ENCODE measurements at regions not wholly inside any gene's neighbourhood (a gene's known extent, or its start where the extent isn't known, plus 50 kb on each side); places are given as distances from the start of the nearest gene placed in this dataset.

DNA sequence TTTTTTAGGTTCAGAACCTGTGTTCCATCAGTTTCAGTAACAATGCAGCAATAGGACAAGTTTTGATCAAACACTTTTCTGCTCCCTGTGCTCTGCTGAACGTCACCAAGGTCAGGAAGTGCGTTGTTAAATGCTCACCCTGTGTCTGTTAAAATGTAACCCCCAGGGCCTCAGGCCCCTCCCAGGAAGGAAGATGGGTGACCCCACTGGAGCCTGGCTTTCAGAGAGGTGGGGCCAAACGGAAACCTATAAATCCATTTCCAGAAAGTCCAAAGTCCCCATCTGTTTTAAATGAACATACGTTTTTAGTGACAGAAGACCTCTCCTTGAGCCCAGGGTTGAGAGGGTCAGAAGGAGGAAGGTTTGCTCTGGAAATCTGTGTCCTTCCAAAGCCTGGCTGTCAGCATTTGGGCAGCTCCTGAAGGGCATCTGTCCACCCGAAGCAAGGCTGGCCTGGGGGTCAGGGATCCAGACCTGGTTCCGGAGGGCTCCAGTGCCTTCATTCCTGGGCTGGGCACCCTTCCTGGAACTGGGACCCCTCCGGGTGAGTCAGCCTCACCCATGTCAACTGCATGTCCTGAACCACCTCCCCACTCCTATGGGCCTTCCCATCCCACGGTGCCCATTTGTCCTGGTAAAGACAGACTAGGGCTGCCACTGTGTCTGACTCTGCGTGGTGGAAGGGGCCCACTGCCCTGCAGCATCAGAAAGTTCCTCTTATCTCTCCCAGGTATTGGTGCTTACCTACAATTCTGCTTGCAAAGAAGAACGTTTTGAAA is 117.4 kb upstream of the COPS8 start (continued):
- TF ChIP-seq, protein P1, sequence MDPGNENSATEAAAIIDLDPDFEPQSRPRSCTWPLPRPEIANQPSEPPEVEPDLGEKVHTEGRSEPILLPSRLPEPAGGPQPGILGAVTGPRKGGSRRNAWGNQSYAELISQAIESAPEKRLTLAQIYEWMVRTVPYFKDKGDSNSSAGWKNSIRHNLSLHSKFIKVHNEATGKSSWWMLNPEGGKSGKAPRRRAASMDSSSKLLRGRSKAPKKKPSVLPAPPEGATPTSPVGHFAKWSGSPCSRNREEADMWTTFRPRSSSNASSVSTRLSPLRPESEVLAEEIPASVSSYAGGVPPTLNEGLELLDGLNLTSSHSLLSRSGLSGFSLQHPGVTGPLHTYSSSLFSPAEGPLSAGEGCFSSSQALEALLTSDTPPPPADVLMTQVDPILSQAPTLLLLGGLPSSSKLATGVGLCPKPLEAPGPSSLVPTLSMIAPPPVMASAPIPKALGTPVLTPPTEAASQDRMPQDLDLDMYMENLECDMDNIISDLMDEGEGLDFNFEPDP (CRISPR knock-in tag; conservative IDR thresholded peaks at IDR 0.05), result no peak
- TF ChIP-seq ZFY (CRISPR knock-in tag; IDR thresholded peaks at IDR 0.05) (peak; percentile 31; the same call in 1 of the 2 replicates), HOXD1 (CRISPR knock-in tag; IDR thresholded peaks at IDR 0.05) (no peak), IKZF4 (CRISPR knock-in tag; IDR thresholded peaks at IDR 0.05; ENCODE audit: borderline replicate concordance, low read depth, not compliant biosample characterization) (no peak), ZNF331 (CRISPR knock-in tag; IDR thresholded peaks at IDR 0.05) (peak; percentile 17; the same call in 1 of the 2 replicates), RBFOX2 (IDR thresholded peaks at IDR 0.05; ENCODE audit: low read depth, low read length) (no peak), ZNF747 (CRISPR knock-in tag; IDR thresholded peaks at IDR 0.05; ENCODE audit: borderline replicate concordance) (no peak), ZNF879 (CRISPR knock-in tag; IDR thresholded peaks at IDR 0.05) (peak; percentile 72; the same call in 1 of the 2 replicates), KLF12 (CRISPR knock-in tag; IDR thresholded peaks at IDR 0.05; ENCODE audit: borderline replicate concordance) (no peak), ZNF430 (CRISPR knock-in tag; IDR thresholded peaks at IDR 0.05) (peak; percentile 41; the same call in 1 of the 2 replicates), ZNF569 (CRISPR knock-in tag; IDR thresholded peaks at IDR 0.05; ENCODE audit: borderline replicate concordance) (no peak), ZSCAN21 (CRISPR knock-in tag; IDR thresholded peaks at IDR 0.05; ENCODE audit: borderline replicate concordance) (no peak), FIP1L1 (IDR thresholded peaks at IDR 0.05; ENCODE audit: borderline replicate concordance, insufficient read depth, low read depth, low read length) (no peak), THAP11 (CRISPR knock-in tag; IDR thresholded peaks at IDR 0.05) (0 out of 2 replicates have a peak, but pooled peaks have one; percentile 11), SP5 (CRISPR knock-in tag; IDR thresholded peaks at IDR 0.05; ENCODE audit: borderline replicate concordance, low read depth) (peak; percentile 55; the same call in 1 of the 2 replicates), TMF1 (CRISPR knock-in tag; IDR thresholded peaks at IDR 0.05; ENCODE audit: low read depth) (no peak), ZNF788 (CRISPR knock-in tag; IDR thresholded peaks at IDR 0.05; ENCODE audit: borderline replicate concordance) (peak; percentile 54; the same call in 1 of the 2 replicates), RXRA (CRISPR knock-in tag; IDR thresholded peaks at IDR 0.05) (peak; percentile 25; the same call in 1 of the 2 replicates), DMAP1 (CRISPR knock-in tag; IDR thresholded peaks at IDR 0.05) (no peak), FLYWCH1 (CRISPR knock-in tag; IDR thresholded peaks at IDR 0.05) (no peak), ZBTB20 (CRISPR knock-in tag; IDR thresholded peaks at IDR 0.05; ENCODE audit: borderline replicate concordance, low read depth) (peak; percentile 65; the same call in 1 of the 2 replicates)
- TF ChIP-seq, protein P2, sequence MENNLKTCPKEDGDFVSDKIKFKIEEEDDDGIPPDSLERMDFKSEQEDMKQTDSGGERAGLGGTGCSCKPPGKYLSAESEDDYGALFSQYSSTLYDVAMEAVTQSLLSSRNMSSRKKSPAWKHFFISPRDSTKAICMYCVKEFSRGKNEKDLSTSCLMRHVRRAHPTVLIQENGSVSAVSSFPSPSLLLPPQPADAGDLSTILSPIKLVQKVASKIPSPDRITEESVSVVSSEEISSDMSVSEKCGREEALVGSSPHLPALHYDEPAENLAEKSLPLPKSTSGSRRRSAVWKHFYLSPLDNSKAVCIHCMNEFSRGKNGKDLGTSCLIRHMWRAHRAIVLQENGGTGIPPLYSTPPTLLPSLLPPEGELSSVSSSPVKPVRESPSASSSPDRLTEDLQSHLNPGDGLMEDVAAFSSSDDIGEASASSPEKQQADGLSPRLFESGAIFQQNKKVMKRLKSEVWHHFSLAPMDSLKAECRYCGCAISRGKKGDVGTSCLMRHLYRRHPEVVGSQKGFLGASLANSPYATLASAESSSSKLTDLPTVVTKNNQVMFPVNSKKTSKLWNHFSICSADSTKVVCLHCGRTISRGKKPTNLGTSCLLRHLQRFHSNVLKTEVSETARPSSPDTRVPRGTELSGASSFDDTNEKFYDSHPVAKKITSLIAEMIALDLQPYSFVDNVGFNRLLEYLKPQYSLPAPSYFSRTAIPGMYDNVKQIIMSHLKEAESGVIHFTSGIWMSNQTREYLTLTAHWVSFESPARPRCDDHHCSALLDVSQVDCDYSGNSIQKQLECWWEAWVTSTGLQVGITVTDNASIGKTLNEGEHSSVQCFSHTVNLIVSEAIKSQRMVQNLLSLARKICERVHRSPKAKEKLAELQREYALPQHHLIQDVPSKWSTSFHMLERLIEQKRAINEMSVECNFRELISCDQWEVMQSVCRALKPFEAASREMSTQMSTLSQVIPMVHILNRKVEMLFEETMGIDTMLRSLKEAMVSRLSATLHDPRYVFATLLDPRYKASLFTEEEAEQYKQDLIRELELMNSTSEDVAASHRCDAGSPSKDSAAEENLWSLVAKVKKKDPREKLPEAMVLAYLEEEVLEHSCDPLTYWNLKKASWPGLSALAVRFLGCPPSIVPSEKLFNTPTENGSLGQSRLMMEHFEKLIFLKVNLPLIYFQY (CRISPR knock-in tag; IDR thresholded peaks at IDR 0.05; ENCODE audit: borderline replicate concordance), result no peak
- TF ChIP-seq, protein P3, sequence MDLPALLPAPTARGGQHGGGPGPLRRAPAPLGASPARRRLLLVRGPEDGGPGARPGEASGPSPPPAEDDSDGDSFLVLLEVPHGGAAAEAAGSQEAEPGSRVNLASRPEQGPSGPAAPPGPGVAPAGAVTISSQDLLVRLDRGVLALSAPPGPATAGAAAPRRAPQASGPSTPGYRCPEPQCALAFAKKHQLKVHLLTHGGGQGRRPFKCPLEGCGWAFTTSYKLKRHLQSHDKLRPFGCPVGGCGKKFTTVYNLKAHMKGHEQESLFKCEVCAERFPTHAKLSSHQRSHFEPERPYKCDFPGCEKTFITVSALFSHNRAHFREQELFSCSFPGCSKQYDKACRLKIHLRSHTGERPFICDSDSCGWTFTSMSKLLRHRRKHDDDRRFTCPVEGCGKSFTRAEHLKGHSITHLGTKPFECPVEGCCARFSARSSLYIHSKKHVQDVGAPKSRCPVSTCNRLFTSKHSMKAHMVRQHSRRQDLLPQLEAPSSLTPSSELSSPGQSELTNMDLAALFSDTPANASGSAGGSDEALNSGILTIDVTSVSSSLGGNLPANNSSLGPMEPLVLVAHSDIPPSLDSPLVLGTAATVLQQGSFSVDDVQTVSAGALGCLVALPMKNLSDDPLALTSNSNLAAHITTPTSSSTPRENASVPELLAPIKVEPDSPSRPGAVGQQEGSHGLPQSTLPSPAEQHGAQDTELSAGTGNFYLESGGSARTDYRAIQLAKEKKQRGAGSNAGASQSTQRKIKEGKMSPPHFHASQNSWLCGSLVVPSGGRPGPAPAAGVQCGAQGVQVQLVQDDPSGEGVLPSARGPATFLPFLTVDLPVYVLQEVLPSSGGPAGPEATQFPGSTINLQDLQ (CRISPR knock-in tag; IDR thresholded peaks at IDR 0.05), result no peak

Data from HepG2 (cell line).